GM19438 (cell line): ENCODE measurements at regions not wholly inside any gene's neighbourhood (a gene's known extent, or its start where the extent isn't known, plus 50 kb on each side); places are given as distances from the start of the nearest gene placed in this dataset.
"Not testable (repeated sequence)": the region's sequence is repeated elsewhere in the genome, so short reads cannot be mapped to it uniquely, and the experiment has no call there.

Experiments used
- ATAC-seq: cut with Tn5 transposase; IDR thresholded peaks from one replicate; pipeline ENCODE4 v1.9.1; 2021; ENCODE audit warnings: low read depth; ENCODE audit not compliant: unreplicated experiment

GRCh38 chr2:47964277-47964676, 58.0 kb upstream of the FBXO11 start:
- no peak for ATAC-seq

- no peak for ATAC-seq
Measured at GRCh38 chr2:47964722-47965434, 58.6 kb upstream of the FBXO11 start.

GRCh38 chr2:47976728-47977127, 70.4 kb upstream of the FBXO11 start:
- ATAC-seq: not testable (repeated sequence)

- ATAC-seq: no peak
Measured at GRCh38 chr2:47984041-47984440, 77.7 kb upstream of the FBXO11 start.

GRCh38 chr2:47990503-47990902, 84.2 kb upstream of the FBXO11 start:
- ATAC-seq: no peak

- no peak for ATAC-seq
Measured at GRCh38 chr2:47992671-47993070, 86.4 kb upstream of the FBXO11 start.

GRCh38 chr2:47996808-47997207, 90.5 kb upstream of the FBXO11 start:
- no peak for ATAC-seq

GRCh38 chr2:47999512-47999911, 93.2 kb upstream of the FBXO11 start:
- no peak for ATAC-seq

- ATAC-seq: no peak
Measured at GRCh38 chr2:48001498-48001897, 95.2 kb upstream of the FBXO11 start.

- no peak for ATAC-seq
Measured at GRCh38 chr2:48006094-48006493, 99.8 kb upstream of the FBXO11 start.

GRCh38 chr2:48007699-48008268, 101.5 kb upstream of the FBXO11 start:
- ATAC-seq: no peak

GRCh38 chr2:48009256-48009655, 103.0 kb upstream of the FBXO11 start:
- ATAC-seq: no peak

GRCh38 chr2:48015421-48015820, 109.1 kb upstream of the FBXO11 start:
- ATAC-seq: no peak

- no peak for ATAC-seq
Measured at GRCh38 chr2:48016225-48017019, 110.1 kb upstream of the FBXO11 start.

GRCh38 chr2:48017136-48017535, 110.8 kb upstream of the FBXO11 start:
- ATAC-seq: no peak

- no peak for ATAC-seq
Measured at GRCh38 chr2:48018480-48018879, 112.2 kb upstream of the FBXO11 start.

GRCh38 chr2:48026865-48027264, 120.6 kb upstream of the FBXO11 start:
- no peak for ATAC-seq

GRCh38 chr2:48032765-48033164, 126.5 kb upstream of the FBXO11 start:
- ATAC-seq: no peak

- ATAC-seq: no peak
Measured at GRCh38 chr2:48034295-48034694, 128.0 kb upstream of the FBXO11 start.

- ATAC-seq: no peak
Measured at GRCh38 chr2:48036312-48036711, 130.0 kb upstream of the FBXO11 start.

- ATAC-seq: no peak
Measured at GRCh38 chr2:48039209-48039990, 133.1 kb upstream of the FBXO11 start.
